Loucy (cell line): ENCODE measurements at regions not wholly inside any gene's neighbourhood (a gene's known extent, or its start where the extent isn't known, plus 50 kb on each side); places are given as distances from the start of the nearest gene placed in this dataset.

Source experiments
- CTCF ChIP-seq: fragments of 200-600 bp; sonication (generic); conservative IDR thresholded peaks from 2 replicates; pipeline ENCODE4 v1.5.1; 2014; ENCODE audit warnings: mild to moderate bottlenecking, antibody characterized with exemption, low read length
- EZH2phosphoT487 ChIP-seq: fragments of 200-600 bp; IDR thresholded peaks from 2 replicates; pipeline ENCODE4 v1.6.1; 2018; ENCODE audit warnings: antibody characterized with exemption, mild to moderate bottlenecking, moderate library complexity, borderline replicate concordance

GRCh38 chr6:45728674-45729073, 287.0 kb downstream of the CLIC5 start:
- no peak for TF ChIP-seq CTCF
- TF ChIP-seq EZH2phosphoT487 = no peak
